K562 (cell line): ENCODE measurements at regions not wholly inside any gene's neighbourhood (a gene's known extent, or its start where the extent isn't known, plus 50 kb on each side); places are given as distances from the start of the nearest gene placed in this dataset.

Source experiments
- BRCA1 ChIP-seq, 2 experiments: fragments of 450-650 bp in 1 of 2; sonication (generic) in 1 of 2; formaldehyde crosslinking in 1 of 2; IDR thresholded peaks; 2 replicates each; pipeline versions ENCODE4 v1.5.0 to v1.6.1; 2017 to 2020; ENCODE audit warnings: mild to moderate bottlenecking in 1 of 2, missing genetic modification reagents in 1 of 2
- CXXC5 ChIP-seq: fragments of 250-450 bp; sonication (Bioruptor Pico); IDR thresholded peaks from 2 replicates; pipeline ENCODE4 v1.8.0; 2022; ENCODE audit warnings: inconsistent platforms, mild to moderate bottlenecking, moderate library complexity
- DPF2 ChIP-seq: fragments of 450-650 bp; IDR thresholded peaks from 2 replicates; pipeline ENCODE4 v1.6.1; 2016
- EHMT2 ChIP-seq: fragments of 450-650 bp; IDR thresholded peaks from 2 replicates; pipeline ENCODE4 v1.6.1; 2018; ENCODE audit warnings: antibody characterized with exemption
- NCOA4 ChIP-seq: fragments of 450-650 bp; IDR thresholded peaks from 2 replicates; pipeline ENCODE4 v1.6.1; 2018; ENCODE audit warnings: mild to moderate bottlenecking; ENCODE audit not compliant: partially characterized antibody
- PRMT5 ChIP-seq: sonication (generic); formaldehyde crosslinking; IDR thresholded peaks from 2 replicates; pipeline ENCODE4 v1.5.0; 2020; ENCODE audit warnings: missing genetic modification reagents
- RFX5 ChIP-seq: IDR thresholded peaks from 2 replicates; pipeline ENCODE4 v1.6.1; 2011; ENCODE audit warnings: low read depth, mild to moderate bottlenecking, improper control_type of control experiment, low read length
- SOX6 ChIP-seq: fragments of 450-650 bp; IDR thresholded peaks from 2 replicates; pipeline ENCODE4 v1.6.1; 2014; ENCODE audit warnings: mild to moderate bottlenecking
- TCFL5 ChIP-seq: fragments of 250-450 bp; sonication (Bioruptor Pico); conservative IDR thresholded peaks from 2 replicates; pipeline ENCODE4 v1.6.1; 2021; ENCODE audit warnings: mild to moderate bottlenecking, moderate library complexity, matching md5 sums
- ZBTB2 ChIP-seq: fragments of 450-650 bp; IDR thresholded peaks from 2 replicates; pipeline ENCODE4 v1.6.1; 2016; ENCODE audit warnings: antibody characterized with exemption
- ZNF395 ChIP-seq: fragments of 200-800 bp; sonication (Bioruptor generic); IDR thresholded peaks from 2 replicates; pipeline ENCODE4 v1.6.1; 2017; ENCODE audit warnings: missing genetic modification characterization, missing compliant biosample characterization
- ZNF766 ChIP-seq: fragments of 200-800 bp; sonication (Bioruptor generic); conservative IDR thresholded peaks from 2 replicates; pipeline ENCODE4 v1.6.1; 2016; ENCODE audit warnings: missing genetic modification characterization, missing compliant biosample characterization
- TF ChIP-seq, protein P1 (sequence below), 2 experiments: fragments of 450-650 bp; formaldehyde crosslinking in 1 of 2; IDR thresholded peaks; 2 replicates each; pipeline versions ENCODE4 v1.4.0 to v1.6.1; 2014 to 2020; ENCODE audit warnings: mild to moderate bottlenecking in 2 of 2, borderline replicate concordance in 1 of 2, low read depth in 1 of 2
- TF ChIP-seq, protein P2 (sequence below): fragments of 250-450 bp; sonication (Bioruptor Pico); IDR thresholded peaks from 2 replicates; pipeline ENCODE4 v1.8.0; 2021; ENCODE audit warnings: moderate library complexity, mild to moderate bottlenecking, inconsistent platforms
- TF ChIP-seq, protein P3 (sequence below): fragments of 450-650 bp; IDR thresholded peaks from one replicate; pipeline ENCODE4 v1.6.1; 2018; ENCODE audit warnings: mild to moderate bottlenecking, moderate library complexity; ENCODE audit not compliant: partially characterized antibody

- TF ChIP-seq, protein P1, sequence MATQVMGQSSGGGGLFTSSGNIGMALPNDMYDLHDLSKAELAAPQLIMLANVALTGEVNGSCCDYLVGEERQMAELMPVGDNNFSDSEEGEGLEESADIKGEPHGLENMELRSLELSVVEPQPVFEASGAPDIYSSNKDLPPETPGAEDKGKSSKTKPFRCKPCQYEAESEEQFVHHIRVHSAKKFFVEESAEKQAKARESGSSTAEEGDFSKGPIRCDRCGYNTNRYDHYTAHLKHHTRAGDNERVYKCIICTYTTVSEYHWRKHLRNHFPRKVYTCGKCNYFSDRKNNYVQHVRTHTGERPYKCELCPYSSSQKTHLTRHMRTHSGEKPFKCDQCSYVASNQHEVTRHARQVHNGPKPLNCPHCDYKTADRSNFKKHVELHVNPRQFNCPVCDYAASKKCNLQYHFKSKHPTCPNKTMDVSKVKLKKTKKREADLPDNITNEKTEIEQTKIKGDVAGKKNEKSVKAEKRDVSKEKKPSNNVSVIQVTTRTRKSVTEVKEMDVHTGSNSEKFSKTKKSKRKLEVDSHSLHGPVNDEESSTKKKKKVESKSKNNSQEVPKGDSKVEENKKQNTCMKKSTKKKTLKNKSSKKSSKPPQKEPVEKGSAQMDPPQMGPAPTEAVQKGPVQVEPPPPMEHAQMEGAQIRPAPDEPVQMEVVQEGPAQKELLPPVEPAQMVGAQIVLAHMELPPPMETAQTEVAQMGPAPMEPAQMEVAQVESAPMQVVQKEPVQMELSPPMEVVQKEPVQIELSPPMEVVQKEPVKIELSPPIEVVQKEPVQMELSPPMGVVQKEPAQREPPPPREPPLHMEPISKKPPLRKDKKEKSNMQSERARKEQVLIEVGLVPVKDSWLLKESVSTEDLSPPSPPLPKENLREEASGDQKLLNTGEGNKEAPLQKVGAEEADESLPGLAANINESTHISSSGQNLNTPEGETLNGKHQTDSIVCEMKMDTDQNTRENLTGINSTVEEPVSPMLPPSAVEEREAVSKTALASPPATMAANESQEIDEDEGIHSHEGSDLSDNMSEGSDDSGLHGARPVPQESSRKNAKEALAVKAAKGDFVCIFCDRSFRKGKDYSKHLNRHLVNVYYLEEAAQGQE (IDR thresholded peaks at IDR 0.05; ENCODE audit: borderline replicate concordance): no peak
- TF ChIP-seq, protein P1 (CRISPR knock-in tag; IDR thresholded peaks at IDR 0.05; ENCODE audit: low read depth): no peak
- TF ChIP-seq ZBTB2 (no peak), BRCA1 (IDR thresholded peaks at IDR 0.05) (no peak), BRCA1 (CRISPR knock-in tag; IDR thresholded peaks at IDR 0.05) (no peak), RFX5 (no peak), NCOA4 (no peak), ZNF766 (CRISPR knock-in tag) (0 out of 2 replicates have a peak, but pooled peaks have one; percentile 24), EHMT2 (no peak), TCFL5 (CRISPR knock-in tag) (no peak), CXXC5 (CRISPR knock-in tag) (peak; percentile 72), SOX6 (0 out of 2 replicates have a peak, but pooled peaks have one; percentile 43), ZNF395 (0 out of 2 replicates have a peak, but pooled peaks have one; percentile 39), DPF2 (0 out of 2 replicates have a peak, but pooled peaks have one; percentile 41), PRMT5 (CRISPR knock-in tag) (no peak)
- TF ChIP-seq, protein P2, sequence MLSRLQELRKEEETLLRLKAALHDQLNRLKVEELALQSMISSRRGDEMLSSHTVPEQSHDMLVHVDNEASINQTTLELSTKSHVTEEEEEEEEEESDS (CRISPR knock-in tag): no peak
- TF ChIP-seq, protein P3, sequence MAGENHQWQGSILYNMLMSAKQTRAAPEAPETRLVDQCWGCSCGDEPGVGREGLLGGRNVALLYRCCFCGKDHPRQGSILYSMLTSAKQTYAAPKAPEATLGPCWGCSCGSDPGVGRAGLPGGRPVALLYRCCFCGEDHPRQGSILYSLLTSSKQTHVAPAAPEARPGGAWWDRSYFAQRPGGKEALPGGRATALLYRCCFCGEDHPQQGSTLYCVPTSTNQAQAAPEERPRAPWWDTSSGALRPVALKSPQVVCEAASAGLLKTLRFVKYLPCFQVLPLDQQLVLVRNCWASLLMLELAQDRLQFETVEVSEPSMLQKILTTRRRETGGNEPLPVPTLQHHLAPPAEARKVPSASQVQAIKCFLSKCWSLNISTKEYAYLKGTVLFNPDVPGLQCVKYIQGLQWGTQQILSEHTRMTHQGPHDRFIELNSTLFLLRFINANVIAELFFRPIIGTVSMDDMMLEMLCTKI: no peak
These were observed 151.3 kb downstream of the ETS2 start (continued) for GRCh38 chr21:38956856-38957571.
